B cell (primary cell): ENCODE measurements at regions not wholly inside any gene's neighbourhood (a gene's known extent, or its start where the extent isn't known, plus 50 kb on each side); places are given as distances from the start of the nearest gene placed in this dataset.

Source experiments
- ATAC-seq: fragments of 200-7000 bp; cut with Tn5 transposase; one replicate; pipeline ENCODE4 v1.10.0; 2021; ENCODE audit warnings: low read depth, mild to moderate bottlenecking, moderate number of reproducible peaks, moderate library complexity
- CTCF ChIA-PET: fragments of 350-600 bp; sonication (Branson Sonifier 250); formaldehyde crosslinking; loops from one replicate; lab custom pipeline; 2021; ENCODE audit warnings: antibody characterized with exemption, inconsistent platforms; lab: Charles Lee
- POLR2A ChIA-PET: fragments of 350-600 bp; sonication (Branson Sonifier 250); formaldehyde crosslinking; loops from one replicate; lab custom pipeline; 2021; ENCODE audit warnings: antibody characterized with exemption; lab: Charles Lee
- DNase-seq: peaks from one replicate; pipeline ENCODE4 v3.0.0; 2013
- H2AFZ ChIP-seq: 2 replicates; pipeline ENCODE4 v1.6.1; 2012; ENCODE audit warnings: mild to moderate bottlenecking, low read depth, low read length; ENCODE audit not compliant: insufficient read depth, poor library complexity, severe bottlenecking
- H3K27ac ChIP-seq, 2 donors: 1 replicate in 1 of 2; 2 replicates in 1 of 2; pipeline ENCODE4 v1.5.1; 2012 to 2013; ENCODE audit warnings: low read length in 2 of 2, mild to moderate bottlenecking in 2 of 2, moderate library complexity in 1 of 2
- H3K27me3 ChIP-seq, 4 experiments: fragments of 200-600 bp in 1 of 4; sonication (generic) in 1 of 4; replicated peaks in 1 of 4; 1 replicate in 2 of 4; 2 replicates in 2 of 4; pipeline versions ENCODE4 v1.6.1 to v1.7.0; 2013 to 2016; ENCODE audit warnings: low read length in 3 of 4, mild to moderate bottlenecking in 2 of 4, mixed read lengths in 1 of 4, moderate library complexity in 1 of 4; ENCODE audit not compliant: insufficient read depth in 4 of 4, control insufficient read depth in 3 of 4; ENCODE audit errors: control extremely low read depth in 1 of 4
- H3K36me3 ChIP-seq, 2 experiments: replicated peaks in 1 of 2; 1 replicate in 1 of 2; 2 replicates in 1 of 2; pipeline versions ENCODE4 v1.6.1 to v1.7.1; 2013; ENCODE audit warnings: low read length in 1 of 2; ENCODE audit not compliant: insufficient read depth in 2 of 2, control insufficient read depth in 1 of 2; ENCODE audit errors: control extremely low read depth in 1 of 2, extremely low read depth in 1 of 2
- H3K4me1 ChIP-seq, 2 donors: fragments of 200-600 bp in 1 of 2; sonication (generic) in 1 of 2; 1 replicate in 1 of 2; 2 replicates in 1 of 2; pipeline versions ENCODE4 v1.5.1 to v1.6.1; 2013 to 2017; ENCODE audit warnings: low read length in 2 of 2; ENCODE audit not compliant: control insufficient read depth in 2 of 2, insufficient read depth in 2 of 2
- H3K4me2 ChIP-seq: replicated peaks from 2 replicates; pipeline ENCODE3; 2012; ENCODE audit warnings: mild to moderate bottlenecking, low read depth, low read length; ENCODE audit not compliant: poor library complexity, severe bottlenecking
- H3K4me3 ChIP-seq, 5 experiments: fragments of 200-600 bp in 1 of 5; sonication (generic) in 1 of 5; 1 replicate in 3 of 5; 2 replicates in 2 of 5; pipeline versions ENCODE4 v1.5.1 to v1.7.0; 2011 to 2016; ENCODE audit warnings: low read length in 4 of 5, mild to moderate bottlenecking in 4 of 5, low read depth in 2 of 5, control low read depth in 1 of 5, moderate library complexity in 1 of 5; ENCODE audit not compliant: insufficient read depth in 1 of 5; ENCODE audit errors: control extremely low read depth in 1 of 5, extremely low read depth in 1 of 5
- H3K79me2 ChIP-seq: fragments of 200-600 bp; sonication (generic); one replicate; pipeline ENCODE4 v1.6.0; 2016; ENCODE audit warnings: low read length; ENCODE audit not compliant: control insufficient read depth, insufficient read depth
- H3K9ac ChIP-seq: fragments of 200-600 bp; sonication (generic); 2 replicates; pipeline ENCODE4 v1.6.1; 2017; ENCODE audit warnings: mild to moderate bottlenecking, low read length, moderate library complexity
- H3K9me3 ChIP-seq, 3 donors: one replicate each; pipeline versions ENCODE4 v1.6.1 to v1.7.1; 2013; ENCODE audit warnings: low read length in 2 of 3; ENCODE audit not compliant: control insufficient read depth in 2 of 3, insufficient read depth in 1 of 3; ENCODE audit errors: control extremely low read depth in 1 of 3
- H4K20me1 ChIP-seq: 2 replicates; pipeline ENCODE4 v1.6.0; 2012; ENCODE audit warnings: mild to moderate bottlenecking, low read length; ENCODE audit not compliant: insufficient read depth, control insufficient read depth, poor library complexity, severe bottlenecking
- H3K27ac Mint-ChIP-seq: one replicate; pipeline ENCODE4 v1.8.0; 2021; ENCODE audit warnings: mixed read lengths
- H3K27me3 Mint-ChIP-seq: one replicate; pipeline ENCODE4 v1.8.0; 2021; ENCODE audit warnings: mixed read lengths
- H3K4me1 Mint-ChIP-seq: one replicate; pipeline ENCODE4 v1.8.0; 2021; ENCODE audit warnings: mixed read lengths
- H3K4me3 Mint-ChIP-seq: one replicate; pipeline ENCODE4 v1.8.0; 2021; ENCODE audit warnings: mixed read lengths
- H3K9me3 Mint-ChIP-seq: one replicate; pipeline ENCODE4 v1.8.0; 2022; ENCODE audit warnings: mixed read lengths; ENCODE audit not compliant: insufficient read depth
- EZH2 ChIP-seq: IDR thresholded peaks from 2 replicates; pipeline ENCODE4 v1.6.1; 2012; ENCODE audit warnings: borderline replicate concordance, low read depth, mild to moderate bottlenecking, moderate library complexity, low read length; ENCODE audit not compliant: insufficient read depth, poor library complexity, severe bottlenecking
- WGBS: methylation state at CpG from one replicate; pipeline ENCODE4 v1.1.5; 2013; ENCODE audit warnings: missing lambda C conversion rate; ENCODE audit not compliant: insufficient coverage; 5-methylcytosine and 5-hydroxymethylcytosine counted together
- intact Hi-C: fragments of 100-400 bp; cut with micrococcal nuclease; formaldehyde crosslinking; loops from one replicate; pipeline ENCODE4 v1.10.0; 2022
- TF ChIP-seq, protein P1 (sequence below): fragments of 200-600 bp; IDR thresholded peaks from one replicate; pipeline ENCODE4 v1.8.0; 2022; ENCODE audit warnings: antibody characterized with exemption, mild to moderate bottlenecking

DNA sequence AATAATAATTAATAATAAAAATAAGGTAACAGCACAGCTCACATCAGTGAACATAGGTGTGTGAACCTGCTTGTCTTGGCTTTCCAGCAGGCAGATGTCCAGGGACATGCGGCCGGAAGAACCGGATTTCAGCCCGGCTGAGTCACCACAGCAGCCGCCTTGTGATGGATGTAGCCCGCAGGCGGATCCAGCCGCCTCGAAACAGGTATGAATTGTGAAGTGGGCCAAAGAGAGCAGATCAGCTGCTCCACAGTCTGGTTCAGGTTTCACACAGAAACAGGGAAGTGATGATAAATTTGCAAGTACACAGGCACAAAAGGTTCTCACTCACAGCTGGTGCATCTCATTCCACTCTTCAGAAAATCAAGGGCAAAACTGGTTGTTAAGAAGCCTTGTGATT, 55.1 kb downstream of the ID4 start:
- no peaks in the 10 kb centered on the region for H3K36me3 ChIP-seq
- H3K27me3 ChIP-seq: no peaks in the 10 kb centered on the region
- no peak for TF ChIP-seq EZH2
- CTCF ChIA-PET: no interaction called here
- H4K20me1 ChIP-seq: no peaks in the 10 kb centered on the region
- H3K9me3 ChIP-seq: peaks cover 0 to 8% (median 0%) of the 10 kb centered on the region in 3 donors
- no peak overlapping the region for H3K27ac ChIP-seq
- H3K4me3 ChIP-seq: no peak overlapping the region
- DNase-seq: no peak
- Mint-ChIP-seq H3K27me3 (no peaks in the 10 kb centered on the region), H3K27ac (no peak overlapping the region), H3K4me3 (no peak overlapping the region), H3K4me1 (no peaks in the 10 kb centered on the region), H3K9me3 (no peaks in the 10 kb centered on the region)
- 99% methylated on average over 8 of the region's 9 CpGs for WGBS
- no peak overlapping the region for H3K4me2 ChIP-seq
- H2AFZ ChIP-seq: no peak overlapping the region
- intact Hi-C loops: no loop called here
- POLR2A ChIA-PET: no interaction called here
- H3K9ac ChIP-seq: no peak overlapping the region
- H3K79me2 ChIP-seq: no peaks in the 10 kb centered on the region
- no peaks in the 10 kb centered on the region for H3K4me1 ChIP-seq
- no peak for ATAC-seq

DNA sequence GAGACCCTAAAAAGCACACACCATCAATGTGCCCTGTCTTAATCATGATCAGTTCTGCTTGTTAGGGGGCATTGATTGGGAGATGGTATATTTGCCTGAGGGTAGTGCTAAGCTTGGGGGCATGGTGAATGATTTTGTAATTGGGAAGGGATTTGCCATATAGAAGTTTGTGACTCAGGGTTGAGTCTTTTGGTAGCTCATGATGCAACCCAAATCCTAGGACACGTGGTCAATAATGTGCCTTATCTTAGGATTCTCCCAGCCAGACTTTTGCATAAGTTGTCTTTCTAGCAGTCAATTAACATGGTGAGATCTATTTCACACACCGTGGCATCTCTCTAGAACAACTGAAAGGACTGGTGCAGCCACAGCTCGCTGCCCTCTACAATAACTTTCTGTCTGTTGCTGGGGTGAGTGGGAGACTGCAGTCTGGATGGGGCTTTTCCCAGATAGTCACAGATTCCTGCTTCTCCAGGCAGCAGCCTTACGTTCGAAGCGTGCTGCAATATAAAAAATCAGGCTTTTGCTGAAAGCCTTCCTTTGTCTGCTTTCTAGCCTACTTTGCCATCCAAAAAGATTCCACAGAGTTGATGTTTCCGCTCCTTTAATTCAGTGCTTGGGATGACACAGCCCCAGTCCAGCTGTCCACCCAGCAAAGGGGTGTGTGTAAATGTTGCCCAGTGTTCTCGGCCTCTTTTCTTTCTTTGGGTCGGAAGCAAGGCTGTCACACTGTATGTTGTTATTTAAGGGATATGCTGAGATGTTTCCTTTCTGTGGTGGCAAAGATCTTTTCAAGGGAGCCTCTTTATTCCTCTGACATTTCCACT, 58.9 kb downstream of the ID4 start:
- no peaks in the 10 kb centered on the region for H3K4me1 ChIP-seq
- no peak overlapping the region for H3K4me3 Mint-ChIP-seq
- intact Hi-C loops: no loop called here
- no peak overlapping the region for H3K27ac ChIP-seq
- H3K9ac ChIP-seq: no peak overlapping the region
- ATAC-seq (no peak), DNase-seq (no peak)
- H3K9me3 Mint-ChIP-seq: no peaks in the 10 kb centered on the region
- H3K36me3 ChIP-seq: no peaks in the 10 kb centered on the region
- H3K4me3 ChIP-seq: no peak overlapping the region
- no peak overlapping the region for H3K4me2 ChIP-seq
- 80% methylated on average over 1 of the region's 9 CpGs for WGBS
- no peaks in the 10 kb centered on the region for H3K4me1 Mint-ChIP-seq
- H4K20me1 ChIP-seq: no peaks in the 10 kb centered on the region
- no peaks in the 10 kb centered on the region for H3K27me3 Mint-ChIP-seq
- no peaks in the 10 kb centered on the region for H3K27me3 ChIP-seq
- peaks cover 0 to 8% (median 0%) of the 10 kb centered on the region in 3 donors for H3K9me3 ChIP-seq
- ChIA-PET POLR2A (no interaction called here), CTCF (no interaction called here)
- H3K27ac Mint-ChIP-seq: no peak overlapping the region
- TF ChIP-seq, protein P1, sequence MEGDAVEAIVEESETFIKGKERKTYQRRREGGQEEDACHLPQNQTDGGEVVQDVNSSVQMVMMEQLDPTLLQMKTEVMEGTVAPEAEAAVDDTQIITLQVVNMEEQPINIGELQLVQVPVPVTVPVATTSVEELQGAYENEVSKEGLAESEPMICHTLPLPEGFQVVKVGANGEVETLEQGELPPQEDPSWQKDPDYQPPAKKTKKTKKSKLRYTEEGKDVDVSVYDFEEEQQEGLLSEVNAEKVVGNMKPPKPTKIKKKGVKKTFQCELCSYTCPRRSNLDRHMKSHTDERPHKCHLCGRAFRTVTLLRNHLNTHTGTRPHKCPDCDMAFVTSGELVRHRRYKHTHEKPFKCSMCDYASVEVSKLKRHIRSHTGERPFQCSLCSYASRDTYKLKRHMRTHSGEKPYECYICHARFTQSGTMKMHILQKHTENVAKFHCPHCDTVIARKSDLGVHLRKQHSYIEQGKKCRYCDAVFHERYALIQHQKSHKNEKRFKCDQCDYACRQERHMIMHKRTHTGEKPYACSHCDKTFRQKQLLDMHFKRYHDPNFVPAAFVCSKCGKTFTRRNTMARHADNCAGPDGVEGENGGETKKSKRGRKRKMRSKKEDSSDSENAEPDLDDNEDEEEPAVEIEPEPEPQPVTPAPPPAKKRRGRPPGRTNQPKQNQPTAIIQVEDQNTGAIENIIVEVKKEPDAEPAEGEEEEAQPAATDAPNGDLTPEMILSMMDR: no peak
- TF ChIP-seq EZH2: no peak
- no peaks in the 10 kb centered on the region for H3K79me2 ChIP-seq
- no peak overlapping the region for H2AFZ ChIP-seq
